ENCODE measurements at regions not wholly inside any gene's neighbourhood (a gene's known extent, or its start where the extent isn't known, plus 50 kb on each side); places are given as distances from the start of the nearest gene placed in this dataset.

DNA sequence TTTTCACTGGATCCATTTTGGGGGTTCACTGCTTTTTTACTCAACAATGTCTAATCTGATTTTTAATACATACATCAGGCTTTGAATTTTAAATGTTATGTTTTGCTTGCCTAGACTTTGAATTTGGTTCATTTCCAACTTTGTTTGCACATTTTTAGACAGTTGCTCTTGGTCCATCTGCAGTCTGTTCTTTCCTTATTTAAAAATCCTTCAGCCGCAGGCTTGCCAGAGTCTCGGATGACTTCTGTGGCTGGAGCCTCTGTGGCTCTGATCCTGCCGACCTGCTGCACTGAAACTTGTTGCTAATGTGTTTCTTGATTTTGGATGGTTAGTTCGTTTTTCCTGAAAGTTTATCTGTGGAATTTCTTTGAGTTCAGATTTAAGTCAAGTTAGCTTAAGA lies 172.0 kb upstream of the ALKAL2 start:
- no peak overlapping the region for H3K4me3 Mint-ChIP-seq
- H3K27ac Mint-ChIP-seq, result no peak overlapping the region
- H3K36me3 Mint-ChIP-seq (ENCODE audit: low read depth), result no peaks in the 10 kb centered on the region
- no peaks in the 10 kb centered on the region for H3K9me3 Mint-ChIP-seq
- peaks cover 44% of the 10 kb centered on the region for H3K4me1 Mint-ChIP-seq (ENCODE audit: low read depth)
- DNase-seq, result no peak
- H3K27me3 Mint-ChIP-seq, result peaks cover 79% of the 10 kb centered on the region

DNA sequence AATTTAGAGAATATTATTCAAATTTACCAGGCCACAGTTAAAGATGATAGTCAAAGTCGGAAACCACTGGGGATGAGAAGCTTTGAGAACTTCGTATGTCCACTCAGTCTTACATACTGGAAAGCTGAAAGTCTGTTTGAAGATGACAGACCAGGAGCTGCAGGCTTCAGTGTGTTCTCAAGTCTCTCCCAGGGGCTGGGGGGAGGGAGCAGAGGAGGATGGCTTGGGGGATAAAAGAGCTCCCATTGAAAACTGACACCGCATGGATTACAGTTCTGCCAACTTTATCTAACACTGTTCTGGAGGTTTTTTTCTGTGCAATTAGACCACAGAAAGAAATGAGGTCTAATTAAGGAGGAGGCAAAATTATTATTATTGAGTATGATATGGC lies 170.5 kb upstream of the ALKAL2 start:
- Mint-ChIP-seq H3K27ac (no peak overlapping the region), H3K4me1 (ENCODE audit: low read depth) (peaks cover 47% of the 10 kb centered on the region), H3K9me3 (no peaks in the 10 kb centered on the region), H3K4me3 (no peak overlapping the region), H3K27me3 (peaks cover 80% of the 10 kb centered on the region), H3K36me3 (ENCODE audit: low read depth) (no peaks in the 10 kb centered on the region)
- no peak for DNase-seq

DNA sequence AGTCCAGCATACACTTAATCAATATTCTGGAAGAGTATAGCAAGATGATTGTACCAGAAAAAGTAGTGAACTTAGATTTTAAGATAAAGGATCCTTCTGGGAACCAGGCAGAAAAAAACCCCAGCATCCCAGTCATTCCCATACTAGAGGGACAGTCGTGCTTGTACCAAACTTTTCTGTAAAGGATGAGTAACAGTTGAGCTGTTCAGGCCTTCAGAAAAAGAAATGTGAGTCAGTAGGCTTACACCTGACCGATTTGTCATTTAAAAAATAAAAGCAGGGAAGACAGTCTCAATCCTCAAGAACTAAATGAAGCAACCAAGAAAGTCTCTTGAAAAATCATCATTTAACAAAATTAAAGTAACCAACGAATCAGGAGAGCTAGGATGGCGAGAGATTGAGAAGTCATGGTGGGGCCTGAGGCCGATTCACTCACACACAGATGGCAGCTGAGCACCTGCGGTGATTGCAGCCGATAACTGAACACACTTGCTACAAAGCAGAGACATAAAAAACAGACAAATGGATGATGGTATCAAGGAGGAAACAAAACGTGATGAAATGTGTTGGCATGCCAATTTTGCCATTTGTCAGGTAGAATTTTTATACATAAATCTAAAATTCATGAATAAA lies 170.0 kb upstream of the ALKAL2 start:
- Mint-ChIP-seq H3K36me3 (ENCODE audit: low read depth) (no peaks in the 10 kb centered on the region), H3K27ac (no peak overlapping the region), H3K9me3 (no peaks in the 10 kb centered on the region), H3K4me1 (ENCODE audit: low read depth) (peaks cover 47% of the 10 kb centered on the region), H3K27me3 (peaks cover 78% of the 10 kb centered on the region), H3K4me3 (no peak overlapping the region)
- DNase-seq, result no peak

DNA sequence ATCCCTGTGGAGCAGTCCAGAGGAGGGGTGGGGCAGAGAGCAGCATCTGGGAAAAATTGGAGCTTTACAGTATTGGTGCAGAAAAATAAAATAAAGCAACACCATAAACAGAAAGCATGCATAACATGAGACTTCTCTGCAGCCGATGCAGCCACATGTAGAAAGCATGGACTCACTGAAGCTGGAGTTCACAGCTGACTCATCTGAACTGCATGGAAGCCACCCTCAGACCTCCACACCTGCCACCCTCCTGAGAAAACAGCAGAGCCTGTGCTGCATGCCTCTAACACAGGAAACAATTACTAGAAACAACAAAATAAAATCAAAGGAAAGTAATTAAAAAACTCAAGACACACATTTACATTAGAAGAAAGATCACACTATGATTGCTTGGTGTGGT lies 169.4 kb upstream of the ALKAL2 start:
- peaks cover 77% of the 10 kb centered on the region for H3K27me3 Mint-ChIP-seq
- H3K9me3 Mint-ChIP-seq, result no peaks in the 10 kb centered on the region
- no peak overlapping the region for H3K4me3 Mint-ChIP-seq
- no peaks in the 10 kb centered on the region for H3K36me3 Mint-ChIP-seq (ENCODE audit: low read depth)
- no peak for DNase-seq
- peaks cover 45% of the 10 kb centered on the region for H3K4me1 Mint-ChIP-seq (ENCODE audit: low read depth)
- peak overlapping the region; percentile 18 for H3K27ac Mint-ChIP-seq

DNA sequence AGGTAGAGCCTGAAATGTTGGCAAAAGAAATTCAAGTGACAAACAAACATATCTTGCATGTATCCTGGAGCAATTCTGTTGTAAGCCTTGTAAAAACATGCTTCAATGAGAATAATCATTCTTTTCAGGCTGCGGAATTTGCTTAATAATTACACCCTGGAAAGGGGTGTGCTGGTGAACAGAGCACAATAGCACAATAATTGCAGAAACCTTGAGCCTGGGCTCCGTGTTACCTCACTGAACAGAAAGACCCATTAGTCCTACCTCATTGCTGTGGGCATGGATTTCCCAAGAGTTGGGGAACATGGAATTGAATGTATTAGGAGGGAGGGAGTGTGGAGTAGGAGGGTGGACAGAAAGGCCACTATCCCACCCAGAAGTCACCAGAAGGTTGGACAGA lies 168.0 kb upstream of the ALKAL2 start:
- no peak overlapping the region for H3K4me3 Mint-ChIP-seq
- H3K36me3 Mint-ChIP-seq (ENCODE audit: low read depth), result no peaks in the 10 kb centered on the region
- H3K4me1 Mint-ChIP-seq (ENCODE audit: low read depth), result peaks cover 37% of the 10 kb centered on the region
- no peaks in the 10 kb centered on the region for H3K9me3 Mint-ChIP-seq
- H3K27ac Mint-ChIP-seq, result no peak overlapping the region
- peaks cover 72% of the 10 kb centered on the region for H3K27me3 Mint-ChIP-seq
- no peak for DNase-seq

DNA sequence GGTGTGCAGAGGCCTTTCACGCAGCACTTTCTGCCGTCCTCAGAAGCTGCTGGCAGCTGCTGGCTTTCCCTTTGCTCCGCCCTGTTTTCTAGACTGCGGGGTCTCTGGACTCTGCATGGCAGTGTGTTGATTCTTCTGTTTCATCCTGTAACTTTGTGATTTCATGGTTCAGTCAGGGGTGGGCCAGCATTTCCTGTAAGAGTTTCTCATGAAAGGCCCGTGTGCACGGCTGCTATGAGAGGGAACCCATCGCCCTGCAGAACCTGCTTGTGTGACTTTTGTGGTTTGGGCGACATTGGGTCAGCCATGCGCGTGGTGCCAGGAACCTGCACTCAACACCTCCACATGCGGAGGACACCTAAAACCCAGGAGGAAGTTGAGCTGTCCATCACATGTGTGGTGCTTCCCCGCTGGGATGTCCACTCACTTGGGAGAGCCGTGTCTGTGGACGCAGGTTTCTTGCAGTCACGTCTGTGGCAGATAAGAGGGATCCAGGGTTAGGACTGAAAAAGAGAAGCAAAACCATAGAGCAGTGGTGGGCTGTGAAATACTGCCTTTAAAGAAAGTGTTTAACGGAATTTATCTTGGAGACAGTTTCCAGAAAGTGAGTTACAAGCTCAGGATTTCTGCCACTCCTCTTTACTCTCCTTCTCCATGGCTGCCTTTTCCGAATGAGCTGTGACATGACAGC lies 167.3 kb upstream of the ALKAL2 start:
- H3K4me3 Mint-ChIP-seq, result no peak overlapping the region
- H3K27ac Mint-ChIP-seq, result no peak overlapping the region
- no peak for DNase-seq
- no peaks in the 10 kb centered on the region for H3K9me3 Mint-ChIP-seq
- peaks cover 29% of the 10 kb centered on the region for H3K4me1 Mint-ChIP-seq (ENCODE audit: low read depth)
- peaks cover 64% of the 10 kb centered on the region for H3K27me3 Mint-ChIP-seq
- no peaks in the 10 kb centered on the region for H3K36me3 Mint-ChIP-seq (ENCODE audit: low read depth)

DNA sequence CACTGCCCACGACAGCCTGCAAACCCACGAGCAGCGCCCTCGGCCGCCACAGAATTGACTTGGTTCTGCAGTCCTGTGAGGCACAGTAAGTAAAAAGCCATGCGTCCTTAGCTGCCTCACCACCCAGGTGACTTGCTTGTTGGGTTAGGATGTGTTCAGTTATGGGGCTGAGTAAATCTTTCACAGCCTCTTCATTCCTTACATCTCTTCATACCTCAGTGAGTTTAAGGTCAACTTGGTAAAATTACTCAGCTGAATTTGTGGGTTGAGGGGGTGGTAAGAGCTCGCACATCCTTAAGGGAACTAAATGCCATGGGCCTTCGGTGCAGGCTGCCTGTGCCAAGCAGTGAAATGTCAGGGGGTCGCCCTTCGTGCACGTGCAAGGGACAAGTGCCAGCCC lies 165.2 kb upstream of the ALKAL2 start:
- H3K27ac Mint-ChIP-seq, result no peak overlapping the region
- peaks cover 46% of the 10 kb centered on the region for H3K27me3 Mint-ChIP-seq
- H3K36me3 Mint-ChIP-seq (ENCODE audit: low read depth), result no peaks in the 10 kb centered on the region
- H3K4me3 Mint-ChIP-seq, result no peak overlapping the region
- DNase-seq, result no peak
- peaks cover 23% of the 10 kb centered on the region for H3K4me1 Mint-ChIP-seq (ENCODE audit: low read depth)
- H3K9me3 Mint-ChIP-seq, result no peaks in the 10 kb centered on the region

DNA sequence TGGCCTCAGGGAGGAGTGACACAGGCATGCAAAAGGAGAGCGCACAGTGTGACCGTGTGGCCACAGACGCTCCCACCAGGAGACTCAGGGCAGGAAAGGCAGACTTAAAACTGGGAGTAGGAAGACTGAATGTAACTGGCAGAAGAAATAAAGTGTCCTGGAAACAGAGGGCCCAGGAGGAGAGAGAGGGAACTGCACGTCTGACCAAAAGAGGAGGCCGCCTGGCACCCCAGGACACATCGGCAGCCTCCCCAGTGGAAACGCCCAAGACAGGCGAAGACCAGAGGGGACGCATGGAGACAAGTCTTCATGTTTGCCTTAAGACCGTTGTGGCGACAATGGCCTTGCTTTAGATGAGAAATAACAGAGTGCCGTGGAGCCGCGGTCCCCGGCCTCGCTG lies 163.6 kb upstream of the ALKAL2 start:
- DNase-seq, result no peak
- no peak overlapping the region for H3K27ac Mint-ChIP-seq
- H3K4me1 Mint-ChIP-seq (ENCODE audit: low read depth), result peaks cover 10% of the 10 kb centered on the region

DNA sequence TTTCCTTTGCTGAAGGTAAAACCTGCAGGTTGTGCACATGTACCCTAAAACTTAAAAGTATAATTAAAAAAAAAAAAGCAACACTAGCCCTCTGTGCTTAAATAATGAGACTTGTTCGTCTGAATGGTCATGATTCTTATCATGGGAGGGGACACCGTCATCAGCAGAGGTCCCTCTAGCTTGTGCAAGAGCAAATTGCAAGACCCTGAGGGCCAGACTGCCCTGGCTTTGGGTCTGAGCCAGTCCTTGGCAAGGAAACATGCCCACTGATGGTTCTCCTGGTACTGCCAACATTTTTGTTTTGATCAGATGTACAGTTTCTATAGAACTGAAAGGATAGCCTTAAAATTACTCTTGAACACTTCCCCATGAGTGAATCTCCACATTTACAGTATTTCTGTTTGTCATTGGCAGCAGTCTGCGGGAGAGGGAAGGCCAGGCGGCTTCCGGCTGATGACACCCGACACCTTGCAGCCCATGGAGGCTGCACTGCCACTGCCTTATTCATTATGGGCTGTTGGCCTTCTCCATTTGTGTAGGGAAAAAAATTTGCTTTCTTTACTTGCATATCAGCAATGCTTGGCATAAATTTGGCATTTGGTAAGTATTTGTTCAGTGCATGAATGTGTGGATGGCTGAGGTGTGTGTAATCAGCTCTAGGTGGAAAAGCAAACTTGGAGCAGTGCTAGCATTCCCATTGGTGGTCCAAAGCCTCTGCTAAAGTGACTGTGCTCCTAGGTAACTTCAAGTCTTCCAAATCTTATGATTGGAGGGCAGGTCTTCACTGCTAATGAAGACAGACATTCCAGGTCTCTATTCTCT lies 161.6 kb upstream of the ALKAL2 start:
- DNase-seq, result no peak
- Mint-ChIP-seq H3K36me3 (ENCODE audit: low read depth) (no peaks in the 10 kb centered on the region), H3K9me3 (no peaks in the 10 kb centered on the region), H3K27ac (no peak overlapping the region), H3K27me3 (peaks cover 18% of the 10 kb centered on the region), H3K4me3 (no peak overlapping the region), H3K4me1 (ENCODE audit: low read depth) (peaks cover 9% of the 10 kb centered on the region)

More for the DNA sequence above, 163.6 kb upstream of the ALKAL2 start:
- H3K9me3 Mint-ChIP-seq, result no peaks in the 10 kb centered on the region
- H3K36me3 Mint-ChIP-seq (ENCODE audit: low read depth), result no peaks in the 10 kb centered on the region
- peaks cover 35% of the 10 kb centered on the region for H3K27me3 Mint-ChIP-seq
- H3K4me3 Mint-ChIP-seq, result no peak overlapping the region

DNA sequence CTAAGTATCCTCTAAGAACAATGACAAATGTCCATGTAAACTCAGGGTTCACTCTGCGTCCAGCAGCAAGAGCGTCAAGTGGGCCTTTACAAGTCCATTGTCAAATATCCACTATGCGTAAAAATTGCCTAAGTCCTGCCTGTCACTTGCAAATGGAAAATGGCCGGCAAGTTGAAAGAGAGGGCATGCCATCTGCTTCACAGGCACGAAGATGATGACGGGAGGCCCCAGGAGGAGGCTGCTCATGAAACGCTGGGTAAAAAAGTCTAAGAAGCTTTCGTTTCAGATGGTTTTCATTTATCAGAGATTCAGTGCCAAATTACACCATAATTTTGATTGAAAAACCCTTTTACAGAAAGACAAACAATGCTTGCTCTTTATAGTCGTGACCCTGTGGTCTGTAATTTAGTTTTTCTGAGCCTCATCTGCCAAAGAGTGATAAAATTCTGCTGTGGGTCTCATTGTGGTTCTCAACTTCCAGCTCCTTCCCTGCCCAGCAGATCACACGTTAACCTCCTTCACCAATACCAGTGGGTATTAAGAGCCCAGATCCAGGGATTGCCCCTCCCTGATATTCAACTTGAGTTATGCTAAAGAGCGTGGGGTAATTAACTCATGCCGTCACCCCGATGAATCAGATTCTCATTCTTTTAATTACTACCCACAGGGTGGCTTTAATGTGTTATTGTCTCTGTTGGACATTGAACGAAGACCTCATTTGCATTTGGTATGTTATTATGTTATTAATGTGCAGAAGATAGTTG lies 160.2 kb upstream of the ALKAL2 start:
- no peak for DNase-seq
- H3K27me3 Mint-ChIP-seq, result peaks cover 8% of the 10 kb centered on the region
- no peak overlapping the region for H3K4me3 Mint-ChIP-seq
- no peaks in the 10 kb centered on the region for H3K9me3 Mint-ChIP-seq
- no peaks in the 10 kb centered on the region for H3K36me3 Mint-ChIP-seq (ENCODE audit: low read depth)
- H3K27ac Mint-ChIP-seq, result no peak overlapping the region
- H3K4me1 Mint-ChIP-seq (ENCODE audit: low read depth), result peaks cover 9% of the 10 kb centered on the region

DNA sequence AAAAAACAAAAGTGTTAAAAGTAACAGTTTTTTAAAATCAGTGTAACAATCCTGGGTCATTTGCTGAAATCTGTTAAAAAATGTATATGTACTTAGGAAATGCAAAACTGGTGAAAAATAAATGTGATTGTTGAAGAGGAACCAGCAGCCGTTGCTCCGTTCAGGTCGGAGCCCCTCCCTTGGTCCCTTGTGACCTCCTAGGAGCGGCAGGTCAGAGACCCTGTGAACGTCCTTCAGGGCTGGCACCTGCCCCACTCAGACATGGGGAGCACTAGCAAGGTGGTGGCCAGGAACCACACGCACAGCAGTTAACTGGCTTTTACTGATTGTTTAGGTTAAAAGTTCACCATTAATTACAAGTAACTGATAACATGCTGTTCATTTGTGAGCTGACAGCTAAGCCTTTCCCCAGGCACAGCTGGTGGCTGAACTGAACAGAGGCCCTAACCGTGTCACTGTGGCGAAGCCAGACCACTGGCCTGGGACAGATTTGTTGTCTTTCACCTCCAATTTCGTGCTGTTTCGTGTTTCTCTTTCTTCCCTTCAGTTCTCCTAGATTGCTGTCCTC lies 159.2 kb upstream of the ALKAL2 start:
- no peaks in the 10 kb centered on the region for H3K36me3 Mint-ChIP-seq (ENCODE audit: low read depth)
- H3K4me1 Mint-ChIP-seq (ENCODE audit: low read depth), result peaks cover 9% of the 10 kb centered on the region
- no peaks in the 10 kb centered on the region for H3K9me3 Mint-ChIP-seq
- no peak overlapping the region for H3K27ac Mint-ChIP-seq
- peaks cover 4% of the 10 kb centered on the region for H3K27me3 Mint-ChIP-seq
- DNase-seq, result no peak
- no peak overlapping the region for H3K4me3 Mint-ChIP-seq

DNA sequence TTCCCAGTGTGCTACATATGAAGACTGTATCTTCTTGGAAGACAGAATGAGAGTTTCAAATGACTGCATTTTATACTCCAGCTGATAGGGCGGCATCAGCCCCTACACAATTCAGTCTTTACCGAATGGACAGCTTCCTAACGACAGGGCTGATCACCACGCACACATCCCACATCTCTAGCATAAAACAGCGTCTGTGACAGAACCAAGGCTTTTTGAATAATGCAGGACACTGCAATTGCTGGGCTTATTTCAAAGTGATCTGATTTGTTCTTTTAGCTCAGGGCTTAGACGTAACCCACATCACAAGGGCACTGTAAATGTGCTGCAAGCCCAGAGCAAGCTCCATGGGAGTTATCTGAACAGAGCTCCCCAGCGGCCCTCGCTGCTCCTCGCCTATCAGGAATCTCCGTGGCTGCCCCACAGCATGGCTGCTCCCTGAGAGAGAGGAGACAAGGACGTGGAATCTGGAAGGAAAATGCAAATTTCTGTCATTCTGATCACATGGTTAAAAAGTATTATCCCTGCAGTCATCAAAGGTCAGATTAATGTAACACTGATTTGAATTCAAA lies 158.5 kb upstream of the ALKAL2 start:
- no peak overlapping the region for H3K27ac Mint-ChIP-seq
- H3K9me3 Mint-ChIP-seq, result no peaks in the 10 kb centered on the region
- DNase-seq, result no peak
- H3K36me3 Mint-ChIP-seq (ENCODE audit: low read depth), result no peaks in the 10 kb centered on the region
- H3K4me3 Mint-ChIP-seq, result no peak overlapping the region
- peaks cover 2% of the 10 kb centered on the region for H3K27me3 Mint-ChIP-seq
- H3K4me1 Mint-ChIP-seq (ENCODE audit: low read depth), result peaks cover 9% of the 10 kb centered on the region

DNA sequence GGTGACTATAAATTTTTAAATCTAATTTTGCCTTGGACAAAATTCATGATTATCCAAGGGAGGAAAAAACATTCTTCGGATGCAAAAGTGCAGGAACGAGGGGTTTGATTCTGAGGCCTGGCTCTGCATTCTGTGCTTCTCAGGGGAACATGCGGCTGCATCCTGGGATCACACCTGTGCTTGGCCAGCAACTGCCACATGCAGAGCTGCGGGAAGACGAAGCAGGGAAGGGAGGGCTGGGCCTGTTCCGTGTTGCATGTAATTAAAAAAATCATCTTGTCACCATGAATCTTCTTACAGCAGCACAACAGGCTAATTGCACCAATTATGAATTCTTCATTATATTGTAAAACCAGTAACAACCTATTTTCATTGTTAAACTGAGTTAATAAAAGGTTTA lies 158.0 kb upstream of the ALKAL2 start:
- peaks cover 9% of the 10 kb centered on the region for H3K4me1 Mint-ChIP-seq (ENCODE audit: low read depth)
- DNase-seq, result no peak
- no peaks in the 10 kb centered on the region for H3K9me3 Mint-ChIP-seq
- H3K4me3 Mint-ChIP-seq, result no peak overlapping the region
- no peaks in the 10 kb centered on the region for H3K36me3 Mint-ChIP-seq (ENCODE audit: low read depth)
- no peaks in the 10 kb centered on the region for H3K27me3 Mint-ChIP-seq
- no peak overlapping the region for H3K27ac Mint-ChIP-seq

Measured in activated T-cell treated with anti-CD3 and anti-CD28 coated beads, Interleukin-2, amount 50 U/mL, for 24 hours (primary cell).